GM12878 (cell line): ENCODE measurements at regions not wholly inside any gene's neighbourhood (a gene's known extent, or its start where the extent isn't known, plus 50 kb on each side); places are given as distances from the start of the nearest gene placed in this dataset.

ENCODE experiments used
- ASH2L ChIP-seq: fragments of 300-600, 200-600 bp; sonication (generic); IDR thresholded peaks from 2 replicates; pipeline ENCODE4 v1.6.1; 2017; ENCODE audit warnings: low read depth, mild to moderate bottlenecking, borderline replicate concordance
- CEBPB ChIP-seq, 2 experiments: fragments of 150-350 bp in 1 of 2; IDR thresholded peaks; 2 replicates each; pipeline ENCODE4 v1.6.1; 2012 to 2014; ENCODE audit warnings: low read depth in 2 of 2, low read length in 2 of 2, borderline replicate concordance in 1 of 2, inconsistent platforms in 1 of 2
- ESRRA ChIP-seq: IDR thresholded peaks from 2 replicates; pipeline ENCODE4 v1.6.1; 2012; ENCODE audit warnings: mild to moderate bottlenecking, low read length, improper control_type of control experiment
- EZH2 ChIP-seq: IDR thresholded peaks from 2 replicates; pipeline ENCODE4 v1.6.1; 2012; ENCODE audit warnings: low read depth, mild to moderate bottlenecking, control low read depth, inconsistent platforms, low read length, borderline replicate concordance; ENCODE audit not compliant: control insufficient read depth
- FOS ChIP-seq: IDR thresholded peaks from 3 replicates; pipeline ENCODE4 v1.6.1; 2011; ENCODE audit warnings: borderline replicate concordance; ENCODE audit not compliant: insufficient read length; ENCODE audit errors: extremely low read depth
- FOXK2 ChIP-seq: fragments of 450-650 bp; IDR thresholded peaks from 2 replicates; pipeline ENCODE4 v1.6.1; 2017; ENCODE audit warnings: mild to moderate bottlenecking, moderate library complexity
- POLR2A ChIP-seq: IDR thresholded peaks from 2 replicates; pipeline ENCODE4 v1.6.1; 2011; ENCODE audit warnings: low read depth, mild to moderate bottlenecking, low read length
- TARDBP ChIP-seq: IDR thresholded peaks from 2 replicates; pipeline ENCODE4 v1.6.1; 2016; ENCODE audit warnings: borderline replicate concordance
- ZNF274 ChIP-seq: IDR thresholded peaks from one replicate; pipeline ENCODE4 v1.8.0; 2011; ENCODE audit not compliant: insufficient read length, insufficient read depth
- TF ChIP-seq, protein P1 (sequence below), 3 experiments: IDR thresholded peaks in 2 of 3; conservative IDR thresholded peaks in 1 of 3; 2 replicates each; pipeline ENCODE4 v1.5.1; 2011; ENCODE audit warnings: low read depth in 3 of 3, low read length in 3 of 3, mild to moderate bottlenecking in 3 of 3, control low read depth in 2 of 3, moderate library complexity in 2 of 3, inconsistent platforms in 1 of 3, mixed read lengths in 1 of 3; ENCODE audit not compliant: control insufficient read depth in 2 of 3, insufficient read depth in 1 of 3; ENCODE audit errors: extremely low read depth in 1 of 3
- TF ChIP-seq, protein P2 (sequence below): fragments of 450-650 bp; IDR thresholded peaks from 2 replicates; pipeline ENCODE4 v1.6.1; 2018; ENCODE audit warnings: borderline replicate concordance, mild to moderate bottlenecking; ENCODE audit not compliant: partially characterized antibody
- TF ChIP-seq, protein P3 (sequence below): IDR thresholded peaks from 2 replicates; pipeline ENCODE4 v1.6.1; 2012; ENCODE audit warnings: mild to moderate bottlenecking, low read depth, low read length
- TF ChIP-seq, protein P4 (sequence below): fragments of 450-650 bp; formaldehyde crosslinking; IDR thresholded peaks from 2 replicates; pipeline ENCODE4 v1.4.0; 2020; ENCODE audit warnings: mild to moderate bottlenecking, moderate library complexity

DNA sequence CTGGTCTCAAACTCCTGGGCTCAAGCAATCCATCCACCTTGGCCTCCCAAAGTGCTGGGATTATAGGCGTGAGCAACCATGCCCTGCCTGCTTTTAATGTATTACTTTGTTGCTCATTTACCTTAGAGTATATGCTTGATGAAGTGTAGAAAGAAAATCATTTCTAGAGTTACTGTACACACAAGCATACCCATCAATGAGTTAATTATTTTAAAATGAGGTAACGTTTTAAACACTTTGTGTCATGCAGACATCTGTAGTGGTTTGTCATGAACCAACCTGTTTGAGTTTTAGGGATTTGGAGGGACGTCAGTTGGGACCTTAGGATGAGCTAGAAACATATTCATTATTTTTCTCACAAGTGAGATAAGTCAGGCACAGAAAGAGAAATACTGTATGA, 332.4 kb upstream of the IGF1R start:
- TF ChIP-seq, protein P1, sequence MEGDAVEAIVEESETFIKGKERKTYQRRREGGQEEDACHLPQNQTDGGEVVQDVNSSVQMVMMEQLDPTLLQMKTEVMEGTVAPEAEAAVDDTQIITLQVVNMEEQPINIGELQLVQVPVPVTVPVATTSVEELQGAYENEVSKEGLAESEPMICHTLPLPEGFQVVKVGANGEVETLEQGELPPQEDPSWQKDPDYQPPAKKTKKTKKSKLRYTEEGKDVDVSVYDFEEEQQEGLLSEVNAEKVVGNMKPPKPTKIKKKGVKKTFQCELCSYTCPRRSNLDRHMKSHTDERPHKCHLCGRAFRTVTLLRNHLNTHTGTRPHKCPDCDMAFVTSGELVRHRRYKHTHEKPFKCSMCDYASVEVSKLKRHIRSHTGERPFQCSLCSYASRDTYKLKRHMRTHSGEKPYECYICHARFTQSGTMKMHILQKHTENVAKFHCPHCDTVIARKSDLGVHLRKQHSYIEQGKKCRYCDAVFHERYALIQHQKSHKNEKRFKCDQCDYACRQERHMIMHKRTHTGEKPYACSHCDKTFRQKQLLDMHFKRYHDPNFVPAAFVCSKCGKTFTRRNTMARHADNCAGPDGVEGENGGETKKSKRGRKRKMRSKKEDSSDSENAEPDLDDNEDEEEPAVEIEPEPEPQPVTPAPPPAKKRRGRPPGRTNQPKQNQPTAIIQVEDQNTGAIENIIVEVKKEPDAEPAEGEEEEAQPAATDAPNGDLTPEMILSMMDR (IDR thresholded peaks at IDR 0.05 in 2 of 3, conservative IDR thresholded peaks at IDR 0.05 in 1 of 3; ENCODE audit: control insufficient read depth in 2 of 3, extremely low read depth in 1 of 3, insufficient read depth in 1 of 3, low read depth in 3 of 3, low read length in 3 of 3) = no peak
- TF ChIP-seq ESRRA (no peak), TARDBP (no peak), FOXK2 (no peak), ASH2L (no peak), POLR2A (no peak), FOS (no peak), CEBPB (IDR thresholded peaks at IDR 0.05; ENCODE audit: borderline replicate concordance in 1 of 2, low read depth in 2 of 2, low read length in 2 of 2) (no peak), EZH2 (no peak), ZNF274 (no peak)
- TF ChIP-seq, protein P2, sequence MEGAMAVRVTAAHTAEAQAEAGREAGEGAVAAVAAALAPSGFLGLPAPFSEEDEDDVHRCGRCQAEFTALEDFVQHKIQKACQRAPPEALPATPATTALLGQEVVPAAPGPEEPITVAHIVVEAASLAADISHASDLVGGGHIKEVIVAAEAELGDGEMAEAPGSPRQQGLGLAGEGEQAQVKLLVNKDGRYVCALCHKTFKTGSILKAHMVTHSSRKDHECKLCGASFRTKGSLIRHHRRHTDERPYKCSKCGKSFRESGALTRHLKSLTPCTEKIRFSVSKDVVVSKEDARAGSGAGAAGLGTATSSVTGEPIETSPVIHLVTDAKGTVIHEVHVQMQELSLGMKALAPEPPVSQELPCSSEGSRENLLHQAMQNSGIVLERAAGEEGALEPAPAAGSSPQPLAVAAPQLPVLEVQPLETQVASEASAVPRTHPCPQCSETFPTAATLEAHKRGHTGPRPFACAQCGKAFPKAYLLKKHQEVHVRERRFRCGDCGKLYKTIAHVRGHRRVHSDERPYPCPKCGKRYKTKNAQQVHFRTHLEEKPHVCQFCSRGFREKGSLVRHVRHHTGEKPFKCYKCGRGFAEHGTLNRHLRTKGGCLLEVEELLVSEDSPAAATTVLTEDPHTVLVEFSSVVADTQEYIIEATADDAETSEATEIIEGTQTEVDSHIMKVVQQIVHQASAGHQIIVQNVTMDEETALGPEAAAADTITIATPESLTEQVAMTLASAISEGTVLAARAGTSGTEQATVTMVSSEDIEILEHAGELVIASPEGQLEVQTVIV = no peak
- TF ChIP-seq, protein P3, sequence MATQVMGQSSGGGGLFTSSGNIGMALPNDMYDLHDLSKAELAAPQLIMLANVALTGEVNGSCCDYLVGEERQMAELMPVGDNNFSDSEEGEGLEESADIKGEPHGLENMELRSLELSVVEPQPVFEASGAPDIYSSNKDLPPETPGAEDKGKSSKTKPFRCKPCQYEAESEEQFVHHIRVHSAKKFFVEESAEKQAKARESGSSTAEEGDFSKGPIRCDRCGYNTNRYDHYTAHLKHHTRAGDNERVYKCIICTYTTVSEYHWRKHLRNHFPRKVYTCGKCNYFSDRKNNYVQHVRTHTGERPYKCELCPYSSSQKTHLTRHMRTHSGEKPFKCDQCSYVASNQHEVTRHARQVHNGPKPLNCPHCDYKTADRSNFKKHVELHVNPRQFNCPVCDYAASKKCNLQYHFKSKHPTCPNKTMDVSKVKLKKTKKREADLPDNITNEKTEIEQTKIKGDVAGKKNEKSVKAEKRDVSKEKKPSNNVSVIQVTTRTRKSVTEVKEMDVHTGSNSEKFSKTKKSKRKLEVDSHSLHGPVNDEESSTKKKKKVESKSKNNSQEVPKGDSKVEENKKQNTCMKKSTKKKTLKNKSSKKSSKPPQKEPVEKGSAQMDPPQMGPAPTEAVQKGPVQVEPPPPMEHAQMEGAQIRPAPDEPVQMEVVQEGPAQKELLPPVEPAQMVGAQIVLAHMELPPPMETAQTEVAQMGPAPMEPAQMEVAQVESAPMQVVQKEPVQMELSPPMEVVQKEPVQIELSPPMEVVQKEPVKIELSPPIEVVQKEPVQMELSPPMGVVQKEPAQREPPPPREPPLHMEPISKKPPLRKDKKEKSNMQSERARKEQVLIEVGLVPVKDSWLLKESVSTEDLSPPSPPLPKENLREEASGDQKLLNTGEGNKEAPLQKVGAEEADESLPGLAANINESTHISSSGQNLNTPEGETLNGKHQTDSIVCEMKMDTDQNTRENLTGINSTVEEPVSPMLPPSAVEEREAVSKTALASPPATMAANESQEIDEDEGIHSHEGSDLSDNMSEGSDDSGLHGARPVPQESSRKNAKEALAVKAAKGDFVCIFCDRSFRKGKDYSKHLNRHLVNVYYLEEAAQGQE = no peak
- TF ChIP-seq, protein P4, sequence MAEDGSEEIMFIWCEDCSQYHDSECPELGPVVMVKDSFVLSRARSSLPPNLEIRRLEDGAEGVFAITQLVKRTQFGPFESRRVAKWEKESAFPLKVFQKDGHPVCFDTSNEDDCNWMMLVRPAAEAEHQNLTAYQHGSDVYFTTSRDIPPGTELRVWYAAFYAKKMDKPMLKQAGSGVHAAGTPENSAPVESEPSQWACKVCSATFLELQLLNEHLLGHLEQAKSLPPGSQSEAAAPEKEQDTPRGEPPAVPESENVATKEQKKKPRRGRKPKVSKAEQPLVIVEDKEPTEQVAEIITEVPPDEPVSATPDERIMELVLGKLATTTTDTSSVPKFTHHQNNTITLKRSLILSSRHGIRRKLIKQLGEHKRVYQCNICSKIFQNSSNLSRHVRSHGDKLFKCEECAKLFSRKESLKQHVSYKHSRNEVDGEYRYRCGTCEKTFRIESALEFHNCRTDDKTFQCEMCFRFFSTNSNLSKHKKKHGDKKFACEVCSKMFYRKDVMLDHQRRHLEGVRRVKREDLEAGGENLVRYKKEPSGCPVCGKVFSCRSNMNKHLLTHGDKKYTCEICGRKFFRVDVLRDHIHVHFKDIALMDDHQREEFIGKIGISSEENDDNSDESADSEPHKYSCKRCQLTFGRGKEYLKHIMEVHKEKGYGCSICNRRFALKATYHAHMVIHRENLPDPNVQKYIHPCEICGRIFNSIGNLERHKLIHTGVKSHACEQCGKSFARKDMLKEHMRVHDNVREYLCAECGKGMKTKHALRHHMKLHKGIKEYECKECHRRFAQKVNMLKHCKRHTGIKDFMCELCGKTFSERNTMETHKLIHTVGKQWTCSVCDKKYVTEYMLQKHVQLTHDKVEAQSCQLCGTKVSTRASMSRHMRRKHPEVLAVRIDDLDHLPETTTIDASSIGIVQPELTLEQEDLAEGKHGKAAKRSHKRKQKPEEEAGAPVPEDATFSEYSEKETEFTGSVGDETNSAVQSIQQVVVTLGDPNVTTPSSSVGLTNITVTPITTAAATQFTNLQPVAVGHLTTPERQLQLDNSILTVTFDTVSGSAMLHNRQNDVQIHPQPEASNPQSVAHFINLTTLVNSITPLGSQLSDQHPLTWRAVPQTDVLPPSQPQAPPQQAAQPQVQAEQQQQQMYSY (CRISPR knock-in tag) = no peak
